ENCODE measurements at regions not wholly inside any gene's neighbourhood (a gene's known extent, or its start where the extent isn't known, plus 50 kb on each side); places are given as distances from the start of the nearest gene placed in this dataset.
A peak's percentile ranks its signal among the peaks of the same experiment; 100 is the strongest.

GRCh38 chr5:82384034-82384750 is 106.0 kb upstream of the RPS23 start:
- DNase-seq, result no peak

- no peak for DNase-seq
Observed at GRCh38 chr5:82381591-82381990, 103.4 kb upstream of the RPS23 start.

- DNase-seq, result no peak
Observed at GRCh38 chr5:82376307-82376706, 98.2 kb upstream of the RPS23 start.

GRCh38 chr5:82375488-82376244 is 97.5 kb upstream of the RPS23 start:
- DNase-seq, result no peak

- no peak for DNase-seq
Observed at GRCh38 chr5:82374637-82375036, 96.5 kb upstream of the RPS23 start.

GRCh38 chr5:82367930-82368329 is 89.8 kb upstream of the RPS23 start:
- no peak for DNase-seq

- peak; percentile 79 for DNase-seq
Observed at GRCh38 chr5:82365744-82366228, 87.6 kb upstream of the RPS23 start.

GRCh38 chr5:82365026-82365425 is 86.9 kb upstream of the RPS23 start:
- no peak for DNase-seq

GRCh38 chr5:82364497-82364896 is 86.3 kb upstream of the RPS23 start:
- DNase-seq, result no peak

- DNase-seq, result no peak
Observed at GRCh38 chr5:82363524-82363923, 85.4 kb upstream of the RPS23 start.

GRCh38 chr5:82362636-82363035 is 84.5 kb upstream of the RPS23 start:
- DNase-seq, result peak; percentile 39

GRCh38 chr5:82360022-82360421 is 81.9 kb upstream of the RPS23 start:
- DNase-seq, result no peak

GRCh38 chr5:82359272-82359671 is 81.1 kb upstream of the RPS23 start:
- no peak for DNase-seq

GRCh38 chr5:82358457-82358856 is 80.3 kb upstream of the RPS23 start:
- DNase-seq, result no peak

- peak; percentile 60 for DNase-seq
Observed at GRCh38 chr5:82356808-82357671, 78.9 kb upstream of the RPS23 start.

- no peak for DNase-seq
Observed at GRCh38 chr5:82356021-82356420, 77.9 kb upstream of the RPS23 start.

GRCh38 chr5:82355496-82355895 is 77.3 kb upstream of the RPS23 start:
- DNase-seq, result no peak

- DNase-seq, result no peak
Observed at GRCh38 chr5:82355053-82355452, 76.9 kb upstream of the RPS23 start.

- peak; percentile 51 for DNase-seq
Observed at GRCh38 chr5:82354543-82354942, 76.4 kb upstream of the RPS23 start.

- DNase-seq, result no peak
Observed at GRCh38 chr5:82353522-82353921, 75.4 kb upstream of the RPS23 start.

- peak; percentile 29 for DNase-seq
Observed at GRCh38 chr5:82352146-82352791, 74.1 kb upstream of the RPS23 start.

GRCh38 chr5:82351754-82352145 is 73.6 kb upstream of the RPS23 start:
- peak; percentile 51 for DNase-seq

- no peak for DNase-seq
Observed at GRCh38 chr5:82351297-82351696, 73.1 kb upstream of the RPS23 start.

All from inflammatory macrophage treated with lipopolysaccharide for 4 hours (primary cell).